ENCODE measurements at regions not wholly inside any gene's neighbourhood (a gene's known extent, or its start where the extent isn't known, plus 50 kb on each side); places are given as distances from the start of the nearest gene placed in this dataset.

GRCh38 chr20:48098866-48099265 is 313.6 kb upstream of the SULF2 start:
- no peak for DNase-seq

GRCh38 chr20:48098099-48098498 is 312.8 kb upstream of the SULF2 start:
- no peak for DNase-seq

GRCh38 chr20:48096957-48097890 is 311.9 kb upstream of the SULF2 start:
- no peak for DNase-seq

GRCh38 chr20:48096212-48096875 is 311.1 kb upstream of the SULF2 start:
- no peak for DNase-seq

GRCh38 chr20:48094944-48095343 is 309.7 kb upstream of the SULF2 start:
- DNase-seq: no peak

- DNase-seq: no peak
Observed at GRCh38 chr20:48094196-48094749, 309.0 kb upstream of the SULF2 start.

GRCh38 chr20:48092596-48093280 is 307.5 kb upstream of the SULF2 start:
- DNase-seq: no peak

GRCh38 chr20:48090784-48091183 is 305.5 kb upstream of the SULF2 start:
- DNase-seq: no peak

- no peak for DNase-seq
Observed at GRCh38 chr20:48090314-48090713, 305.0 kb upstream of the SULF2 start.

- DNase-seq: no peak
Observed at GRCh38 chr20:48080583-48080982, 295.3 kb upstream of the SULF2 start.

GRCh38 chr20:48079028-48079427 is 293.7 kb upstream of the SULF2 start:
- no peak for DNase-seq

GRCh38 chr20:48076747-48077146 is 291.5 kb upstream of the SULF2 start:
- DNase-seq: no peak

GRCh38 chr20:48076247-48076646 is 291.0 kb upstream of the SULF2 start:
- no peak for DNase-seq

- no peak for DNase-seq
Observed at GRCh38 chr20:48075591-48076174, 290.4 kb upstream of the SULF2 start.

- DNase-seq: no peak
Observed at GRCh38 chr20:48070991-48071652, 285.8 kb upstream of the SULF2 start.

- DNase-seq: no peak
Observed at GRCh38 chr20:48069596-48069995, 284.3 kb upstream of the SULF2 start.

- no peak for DNase-seq
Observed at GRCh38 chr20:48066851-48067250, 281.6 kb upstream of the SULF2 start.

- DNase-seq: no peak
Observed at GRCh38 chr20:48066246-48066645, 281.0 kb upstream of the SULF2 start.

- no peak for DNase-seq
Observed at GRCh38 chr20:48065833-48066232, 280.6 kb upstream of the SULF2 start.

- no peak for DNase-seq
Observed at GRCh38 chr20:48064929-48065328, 279.6 kb upstream of the SULF2 start.

GRCh38 chr20:48060841-48061720 is 275.8 kb upstream of the SULF2 start:
- DNase-seq: no peak
